NCI-H446 (cell line): ENCODE measurements at regions not wholly inside any gene's neighbourhood (a gene's known extent, or its start where the extent isn't known, plus 50 kb on each side); places are given as distances from the start of the nearest gene placed in this dataset.
A peak's percentile ranks its signal among the peaks of the same experiment; 100 is the strongest.
"Not testable (repeated sequence)": the region's sequence is repeated elsewhere in the genome, so short reads cannot be mapped to it uniquely, and the experiment has no call there.

Source experiments
- DNase-seq, 2 experiments: peaks; one replicate each; lab custom pipeline; 2025; lab: John Stamatoyannopoulos, UW

DNA sequence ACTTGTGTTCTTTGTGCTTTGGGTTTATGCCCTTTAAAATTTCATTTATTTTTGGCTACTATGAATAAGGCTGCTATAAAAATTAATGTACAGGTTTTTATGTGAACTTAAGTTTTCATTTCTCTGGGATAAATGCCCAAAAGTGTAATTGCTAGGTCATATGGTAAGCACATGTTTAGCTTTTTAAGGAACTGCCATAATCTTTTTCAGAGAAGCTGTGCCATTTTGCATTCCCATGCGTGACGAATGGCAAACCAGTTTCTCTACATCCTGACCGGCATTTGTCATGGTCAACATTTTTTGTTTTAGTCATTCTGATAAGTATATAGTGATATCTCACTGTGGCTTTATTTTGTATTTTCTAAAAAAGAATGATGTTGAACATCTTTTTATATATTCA, 236.0 kb upstream of the SGK1 start:
- DNase-seq: no peak

DNA sequence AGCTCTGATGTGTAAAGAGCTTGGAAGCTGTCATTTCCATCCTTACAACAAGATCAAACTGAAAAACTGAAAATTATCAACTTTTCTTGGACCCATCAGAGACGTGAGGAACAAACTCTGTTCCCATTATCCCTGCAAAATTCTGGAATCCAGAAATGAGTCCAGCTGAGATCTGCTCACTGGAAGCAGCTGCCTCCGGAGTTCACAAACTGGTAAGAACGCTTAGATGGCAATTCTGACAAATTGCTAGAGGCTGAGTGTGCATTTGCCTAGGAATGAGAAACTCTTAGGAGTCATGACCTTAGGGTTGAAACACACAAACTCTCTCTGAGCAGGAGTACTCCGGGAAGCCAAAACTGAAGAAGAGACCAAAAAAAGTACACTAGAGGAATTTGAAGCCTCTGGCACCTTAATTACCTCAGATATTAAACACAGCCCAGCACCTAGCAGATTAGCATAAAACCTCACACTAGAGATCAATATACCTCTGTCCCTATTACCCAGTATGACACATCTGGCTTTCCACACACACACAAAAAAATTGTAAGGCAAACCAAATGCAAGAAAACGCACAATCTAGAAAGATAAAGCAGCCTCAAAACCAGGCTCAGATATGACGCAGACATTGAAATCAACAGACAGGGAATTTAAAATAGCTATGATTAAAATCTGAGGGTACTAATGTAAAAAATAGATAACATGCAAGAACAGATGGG, 233.5 kb upstream of the SGK1 start:
- no peak for DNase-seq

DNA sequence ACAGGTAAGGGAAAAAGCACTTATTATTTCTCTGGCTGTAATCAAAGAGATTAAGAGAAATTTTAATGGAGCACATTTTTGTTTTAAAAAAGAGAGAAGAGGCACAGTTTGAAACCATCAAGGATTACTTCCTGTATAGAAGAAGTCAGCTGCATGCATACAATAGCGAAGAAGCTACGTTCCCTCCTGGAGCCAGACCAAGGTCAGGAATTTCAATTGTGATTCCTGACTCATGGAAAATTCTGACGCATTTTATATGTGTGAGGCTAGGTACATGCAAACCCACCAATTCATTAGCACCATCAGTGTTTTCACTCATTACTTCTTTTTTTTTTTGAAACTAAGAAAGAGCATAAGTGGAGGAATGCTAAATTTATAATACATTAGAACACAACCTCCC, 232.7 kb upstream of the SGK1 start:
- DNase-seq: no peak

DNA sequence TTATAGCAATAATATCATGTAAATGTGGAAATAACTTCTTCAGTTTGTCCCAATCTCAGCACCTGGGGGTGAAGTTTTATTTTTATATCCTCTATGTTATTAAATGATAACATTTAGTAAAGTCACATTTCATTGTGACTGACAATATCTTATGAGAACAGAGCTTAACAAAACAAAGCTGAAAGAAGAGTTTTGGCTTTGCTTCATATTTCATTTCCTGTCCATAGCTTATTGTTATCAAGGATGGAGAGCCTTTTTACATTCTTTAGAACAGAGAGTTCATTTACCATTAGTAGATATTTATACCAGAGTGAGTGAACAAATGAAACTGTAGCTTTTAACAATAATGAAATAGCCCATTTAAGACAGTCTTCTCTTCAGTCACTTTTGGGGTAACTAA, 231.9 kb upstream of the SGK1 start:
- no peak for DNase-seq

DNA sequence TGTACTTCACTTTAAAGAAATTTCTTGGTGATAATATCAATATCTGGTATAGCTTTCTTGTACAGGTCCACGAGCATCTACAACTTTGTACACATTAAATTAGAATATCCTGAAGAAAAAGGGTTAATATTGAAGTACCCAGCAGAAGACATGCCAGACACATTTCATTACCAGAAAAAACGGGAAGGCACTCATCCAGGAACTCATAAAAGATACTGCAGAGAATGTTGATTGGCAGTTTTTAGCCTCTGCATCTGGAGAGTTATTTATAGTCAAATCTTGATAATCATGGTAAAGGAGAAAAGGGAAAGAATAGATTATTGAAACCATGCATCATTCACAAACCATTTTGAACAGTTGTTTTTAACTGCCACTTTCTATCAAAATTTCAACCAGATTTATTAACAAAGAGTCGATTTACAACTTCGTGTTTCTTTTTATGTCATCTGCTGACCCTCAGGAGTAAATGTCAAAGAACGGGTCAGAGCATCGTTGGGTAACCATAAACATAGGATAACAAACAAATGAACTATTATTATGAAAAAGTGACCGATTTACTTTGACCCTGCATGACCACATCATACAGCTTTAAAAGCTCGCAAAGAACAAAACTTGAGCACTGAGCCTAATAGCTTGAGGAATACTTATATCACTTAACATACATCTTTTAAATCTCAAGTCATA, 229.2 kb upstream of the SGK1 start:
- DNase-seq: no peak

DNA sequence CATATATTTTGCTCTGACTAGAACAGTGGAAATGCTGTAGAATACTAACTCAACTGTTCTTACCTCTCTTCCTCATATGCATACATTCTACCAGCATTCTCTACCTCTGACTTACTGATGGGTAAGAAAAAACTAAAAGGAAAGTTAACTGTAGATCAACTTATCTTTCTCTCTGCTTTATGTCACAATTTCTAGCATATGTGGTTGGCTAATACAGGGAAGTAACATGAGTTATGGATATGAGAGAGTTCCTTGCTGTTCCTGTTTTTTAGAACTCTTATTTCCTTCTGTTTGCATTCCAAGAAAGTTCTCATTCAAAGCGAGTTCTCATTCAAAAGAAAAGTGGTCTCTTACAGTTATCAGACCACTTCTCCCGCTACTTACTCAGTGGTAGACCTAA, 226.8 kb upstream of the SGK1 start:
- no peak for DNase-seq

DNA sequence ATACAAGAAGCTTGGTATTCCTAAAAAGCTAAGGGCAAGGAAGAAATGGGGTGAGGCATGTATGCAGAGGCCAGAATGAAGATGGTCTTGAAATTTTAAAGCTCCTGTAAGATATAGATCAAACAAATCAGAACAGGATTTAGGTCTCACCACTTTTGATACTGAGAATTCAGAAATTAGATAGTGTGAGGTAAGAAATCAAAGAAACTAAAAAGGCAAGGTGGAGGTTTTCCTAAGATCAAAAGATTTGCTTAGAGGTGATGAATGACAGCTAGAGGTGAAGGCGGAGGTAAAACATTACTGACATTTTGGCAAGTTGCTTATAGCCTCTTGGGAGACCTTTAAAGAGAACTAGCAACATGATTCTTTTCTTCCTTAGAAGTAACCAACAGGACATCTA, 225.2 kb upstream of the SGK1 start:
- DNase-seq: no peak

DNA sequence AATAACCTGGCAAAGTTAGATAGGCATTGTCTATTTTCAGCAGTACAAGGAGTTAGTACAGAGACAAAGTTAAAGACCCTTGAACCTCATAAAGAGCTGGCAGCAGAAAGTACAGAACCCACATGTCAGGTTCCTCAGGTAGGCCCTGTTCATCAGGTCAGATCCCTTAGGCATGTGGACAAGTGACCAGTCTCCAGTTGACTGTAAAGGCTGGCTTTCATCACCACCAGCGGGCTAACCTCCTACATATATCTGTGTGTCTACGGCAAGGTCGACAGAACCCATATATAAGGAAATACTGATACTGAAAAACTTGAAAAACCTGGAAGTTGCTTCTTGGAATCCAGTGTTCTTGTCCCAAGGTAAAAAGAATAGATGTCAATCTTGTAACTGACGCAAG, 223.1 kb upstream of the SGK1 start:
- DNase-seq: no peak

DNA sequence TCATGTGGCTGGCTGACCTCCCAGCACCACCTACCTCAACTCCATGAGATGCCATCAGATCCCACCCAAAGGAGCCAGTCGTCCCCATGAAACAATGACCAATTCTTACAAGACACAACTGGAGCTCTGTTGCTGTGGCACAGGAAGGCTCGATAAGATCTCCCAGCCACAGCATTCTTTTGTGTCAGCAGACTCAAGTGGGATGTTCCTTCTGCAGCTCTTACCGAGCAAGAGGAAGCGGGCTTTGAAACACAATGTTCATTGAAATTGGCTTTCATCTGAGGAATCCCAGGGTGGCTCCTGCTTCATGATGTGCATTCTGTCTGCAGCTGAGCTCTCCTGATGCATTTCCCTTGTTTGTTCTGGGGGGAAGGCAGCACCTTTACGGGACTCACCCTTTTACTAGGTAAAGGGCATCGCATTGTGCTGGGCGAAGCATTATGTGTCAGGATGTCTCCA, 222.0 kb upstream of the SGK1 start:
- DNase-seq: no peak

DNA sequence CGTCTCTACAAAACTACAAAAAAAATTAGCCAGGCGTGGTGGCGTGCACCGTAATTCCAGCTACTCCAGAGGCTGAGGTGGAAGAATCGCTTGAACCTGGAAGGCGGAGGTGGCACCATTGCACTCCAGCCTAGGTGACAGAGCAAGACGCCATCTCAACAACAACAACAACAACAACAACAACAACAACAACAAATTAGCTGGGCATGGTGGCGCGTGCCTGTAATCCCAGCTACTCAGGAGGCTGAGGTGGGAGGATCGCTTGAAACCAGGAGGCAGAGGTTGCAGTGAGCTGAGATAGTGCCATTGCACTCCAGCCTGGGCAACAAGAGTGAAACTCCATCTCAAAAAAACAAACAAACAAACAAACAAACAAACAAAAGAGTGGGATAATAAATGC, 219.9 kb upstream of the SGK1 start:
- not testable (repeated sequence) for DNase-seq

DNA sequence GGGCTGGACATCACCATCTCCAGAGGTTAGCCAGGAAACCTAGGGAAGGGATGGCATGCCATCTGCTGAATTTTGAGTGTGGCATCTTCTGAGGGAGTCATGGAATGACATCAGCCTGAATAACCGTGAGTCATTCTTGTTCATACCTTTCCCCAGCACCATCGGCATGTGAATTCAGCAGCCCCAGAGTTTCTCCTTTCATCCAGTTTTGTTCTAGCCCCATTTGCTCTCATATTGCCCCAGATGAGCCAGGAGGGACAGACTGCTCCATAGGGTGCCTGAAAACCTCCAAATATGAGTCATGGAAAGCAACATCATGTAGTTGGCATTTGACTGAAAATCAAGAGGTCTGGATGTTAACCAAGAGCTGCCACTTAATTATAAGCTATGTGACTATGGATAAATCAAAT, 219.2 kb upstream of the SGK1 start:
- DNase-seq: peak; percentile 31 to 72

DNA sequence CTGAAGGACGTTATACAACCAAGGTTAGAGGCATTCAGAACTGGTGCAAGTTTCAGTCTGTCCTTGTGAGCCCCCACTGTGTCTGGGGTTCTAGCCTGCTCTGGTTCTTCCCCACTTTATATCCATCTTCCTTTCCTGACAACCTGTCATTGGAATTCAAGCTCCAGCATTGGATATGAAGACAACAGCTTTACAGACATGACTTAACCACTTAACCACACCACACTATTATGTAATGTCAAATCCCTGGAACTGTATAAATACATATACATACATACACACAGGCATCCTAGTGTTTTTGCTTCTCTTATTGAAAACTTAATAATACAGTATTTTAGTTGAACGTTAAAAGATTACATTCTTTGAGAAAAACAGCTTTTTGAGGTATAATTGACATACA, 217.9 kb upstream of the SGK1 start:
- DNase-seq: no peak

DNA sequence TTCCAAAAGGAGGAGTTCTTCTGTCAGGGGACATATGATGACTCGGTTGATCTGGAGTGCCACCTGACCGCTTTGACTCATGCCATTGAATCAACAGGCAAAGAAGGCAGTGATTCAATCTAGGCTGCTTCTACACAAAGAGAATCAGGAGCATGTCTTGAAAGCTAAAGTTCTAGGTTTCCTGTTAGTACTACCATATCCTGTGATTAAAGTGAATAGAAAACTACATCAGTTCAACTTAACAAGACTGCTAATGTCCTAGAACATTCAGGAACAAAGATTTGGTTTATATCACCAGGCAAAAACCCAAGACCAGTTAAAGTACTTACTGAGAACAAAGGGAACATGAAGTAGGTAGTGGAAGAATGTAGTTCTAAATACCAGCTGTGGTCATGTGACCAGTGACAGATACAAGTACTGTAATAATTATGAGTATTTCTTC, 216.8 kb upstream of the SGK1 start:
- no peak for DNase-seq

DNA sequence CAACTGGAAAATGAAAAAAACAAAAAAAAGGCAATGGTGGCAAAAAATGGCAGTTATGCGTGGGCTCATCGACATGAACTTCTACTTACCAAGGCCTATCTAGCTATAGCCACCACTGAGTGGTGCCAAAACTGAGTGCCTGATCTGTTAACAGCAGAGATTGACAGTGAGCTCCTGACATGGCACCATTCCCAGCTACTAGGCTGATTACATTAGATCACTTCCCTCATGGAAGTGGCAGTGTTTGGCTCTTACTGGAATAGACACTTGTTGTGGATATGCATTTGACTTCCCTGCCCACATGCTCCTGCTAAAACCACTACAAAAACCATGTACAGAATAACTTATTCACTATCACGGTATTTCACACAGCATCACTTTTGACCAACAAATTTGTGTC, 216.1 kb upstream of the SGK1 start:
- DNase-seq: no peak

DNA sequence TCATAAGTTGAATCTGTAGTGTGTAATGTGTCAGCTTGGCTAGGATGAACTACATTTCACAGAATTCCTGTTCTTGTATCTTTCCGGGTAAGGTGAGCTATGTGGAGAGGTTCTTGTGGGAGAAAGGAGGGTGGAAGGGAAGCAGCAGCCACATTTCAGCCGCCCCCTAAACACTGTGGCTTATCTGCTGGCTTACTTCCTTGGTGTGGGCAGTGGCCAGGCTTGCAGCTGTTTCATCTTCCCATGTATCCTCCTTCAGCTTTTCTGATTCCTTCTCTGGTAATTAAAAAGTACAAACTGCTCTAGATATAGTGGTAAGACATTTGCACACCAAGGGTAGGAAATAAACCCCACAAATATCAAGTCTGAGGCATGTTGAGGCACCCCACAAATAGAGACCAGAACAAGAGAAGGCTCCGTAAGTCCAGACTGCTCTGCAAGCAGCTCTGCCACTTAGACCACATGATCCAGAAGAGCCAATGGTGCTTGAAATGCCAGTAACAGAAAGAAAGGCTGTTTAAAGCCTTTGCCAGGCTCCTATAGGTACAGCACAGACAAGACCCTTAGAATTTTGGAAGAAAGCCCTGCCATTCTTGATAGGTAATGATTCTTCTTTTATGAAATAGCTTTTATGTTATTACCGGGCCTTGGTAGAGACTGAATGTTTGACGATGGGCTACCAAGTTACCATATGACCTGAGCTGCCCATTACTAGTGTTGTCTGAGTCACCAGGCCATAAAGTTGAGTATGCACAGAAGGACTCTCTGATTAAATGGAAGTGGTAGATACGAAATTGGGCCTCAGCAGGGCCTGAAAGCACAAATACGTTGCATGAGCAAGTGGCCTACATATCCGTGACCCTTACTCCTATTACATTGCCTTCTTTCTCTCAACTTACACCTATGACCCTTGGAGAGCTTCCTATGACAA, 215.0 kb upstream of the SGK1 start:
- no peak for DNase-seq

DNA sequence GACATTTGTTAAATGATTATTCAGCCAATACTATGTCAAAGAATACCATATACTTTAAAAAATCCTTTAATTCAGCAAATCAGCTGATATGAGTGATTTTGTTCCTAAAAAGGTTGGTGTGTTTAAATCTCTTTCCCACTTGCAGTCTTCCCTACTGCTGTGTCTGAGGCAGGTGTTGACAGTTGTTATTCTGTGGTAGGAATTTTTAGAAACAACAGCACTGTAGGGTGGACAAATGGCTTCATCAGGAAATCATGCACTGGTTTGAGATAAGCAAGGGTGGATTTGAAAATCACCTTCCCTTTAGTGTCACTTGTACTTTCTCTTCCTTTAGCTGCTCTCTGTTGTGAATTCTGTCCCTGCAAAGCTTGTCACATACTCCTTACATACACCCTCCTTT, 213.7 kb upstream of the SGK1 start:
- no peak for DNase-seq

DNA sequence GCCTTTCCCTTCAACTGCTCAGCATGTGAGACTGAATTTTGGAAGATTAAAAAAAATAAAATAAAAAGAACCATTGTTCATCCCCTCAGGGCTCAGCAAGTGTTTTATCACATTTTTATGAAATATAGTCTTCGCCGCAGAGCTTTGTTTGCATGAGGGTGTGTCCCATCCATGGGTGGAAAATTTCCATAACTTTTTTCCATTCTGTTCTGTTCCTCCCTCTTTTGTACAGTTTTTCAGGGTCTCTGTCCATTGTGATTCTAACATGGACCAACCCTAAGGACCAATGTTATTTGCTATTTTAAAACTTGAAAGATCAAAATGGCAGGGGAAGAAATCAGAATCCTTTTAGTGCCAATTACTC, 213.3 kb upstream of the SGK1 start:
- no peak for DNase-seq

DNA sequence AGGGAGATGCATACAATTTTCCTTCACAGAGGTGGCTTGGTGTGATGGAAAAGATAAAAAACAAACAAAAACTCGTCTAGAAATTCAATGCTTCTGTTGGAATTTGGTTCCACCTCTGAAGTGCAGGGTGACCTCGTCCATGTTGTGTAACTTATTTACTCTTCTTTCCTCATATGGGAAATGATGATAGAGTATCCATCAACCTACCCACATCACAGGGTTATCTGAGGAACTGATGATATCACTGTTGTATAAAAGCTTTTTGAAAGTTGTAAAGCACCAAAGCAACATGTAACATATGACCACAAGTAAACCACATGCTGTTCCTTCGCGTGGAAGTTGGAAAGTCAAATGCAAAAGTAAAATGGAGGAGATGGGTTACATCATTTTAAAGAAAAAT, 212.0 kb upstream of the SGK1 start:
- DNase-seq: no peak

DNA sequence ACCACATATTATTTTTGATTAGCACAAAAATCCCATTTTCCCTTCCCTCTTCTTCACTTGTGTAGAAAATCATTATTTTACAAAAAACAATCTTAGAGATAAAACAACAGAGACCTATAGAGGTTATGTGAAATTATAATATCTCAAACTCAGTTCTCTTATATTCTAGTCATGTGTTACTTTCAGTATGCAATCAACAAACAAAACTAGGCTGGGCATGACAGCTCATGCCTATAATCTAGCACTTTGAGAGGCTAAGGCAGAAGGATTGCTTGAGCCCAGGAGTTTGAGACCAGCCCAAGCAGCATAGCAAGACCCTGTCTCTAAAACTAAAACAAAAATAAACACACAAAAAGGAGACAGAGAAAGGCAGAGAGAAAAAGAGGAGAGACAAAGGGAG, 211.4 kb upstream of the SGK1 start:
- DNase-seq: no peak

DNA sequence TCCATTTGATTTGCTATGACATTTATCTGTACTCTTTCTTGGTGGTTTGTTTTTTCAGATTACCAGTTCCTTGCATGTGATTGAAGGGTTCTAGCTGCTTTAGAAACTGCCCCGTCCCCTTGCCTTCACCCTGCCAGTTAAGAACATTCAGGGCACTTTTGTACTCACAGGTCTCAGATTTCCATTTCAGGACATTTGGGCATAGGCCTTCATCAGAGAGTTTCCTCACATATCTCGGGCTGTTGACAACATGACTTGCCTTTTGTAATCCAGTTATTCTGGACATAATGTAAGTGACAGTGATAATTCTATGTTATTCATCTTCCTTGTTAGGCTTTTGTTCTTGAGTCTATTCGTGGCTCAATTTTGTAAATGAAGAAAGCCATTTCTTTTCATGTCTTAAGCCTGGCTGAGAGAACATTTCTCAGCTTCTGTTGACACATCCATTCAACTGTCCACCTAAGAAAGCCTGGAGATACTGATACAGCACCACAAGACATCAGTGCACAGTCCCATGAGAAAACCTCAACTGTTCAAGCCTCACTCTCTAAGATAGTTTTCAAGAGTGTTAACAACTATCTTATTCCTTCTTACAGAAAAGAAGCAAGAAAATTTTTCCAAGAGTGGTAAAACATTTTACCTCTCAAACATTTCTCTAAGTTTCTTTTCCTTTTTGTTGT, 209.3 kb upstream of the SGK1 start:
- no peak for DNase-seq

DNA sequence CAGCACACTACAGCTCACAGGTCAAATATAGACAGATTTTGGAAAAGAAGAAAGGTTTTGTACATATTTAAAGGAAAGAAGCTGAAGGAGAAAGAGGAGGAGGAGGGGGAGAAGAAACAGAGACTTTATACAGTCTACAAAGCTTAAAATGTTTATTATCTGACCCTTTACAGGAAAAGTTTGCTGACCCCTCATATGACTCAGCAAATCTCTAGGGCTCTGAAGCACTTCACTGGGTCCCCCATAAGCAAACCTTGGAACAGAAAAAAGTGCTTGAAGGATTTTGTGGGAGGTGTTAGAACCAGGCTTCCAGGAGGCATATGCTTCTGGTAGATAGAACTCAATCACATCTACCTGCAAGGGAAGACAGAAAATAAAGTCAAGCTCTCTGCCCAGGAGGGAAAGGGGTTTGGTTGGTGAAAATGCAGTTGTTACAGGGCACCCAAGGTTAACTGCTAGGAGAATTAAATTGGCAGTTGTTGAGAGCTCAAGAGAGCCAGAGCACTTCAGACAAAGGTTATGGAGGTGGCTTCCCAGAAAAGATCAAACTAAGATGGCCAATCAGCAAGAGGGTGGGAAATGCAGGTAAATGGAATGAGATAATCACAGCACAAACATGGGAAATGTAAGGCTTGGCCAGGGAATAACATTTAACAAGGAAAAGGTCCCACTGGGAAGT, 207.4 kb upstream of the SGK1 start:
- no peak for DNase-seq
